ENCODE measurements at regions not wholly inside any gene's neighbourhood (a gene's known extent, or its start where the extent isn't known, plus 50 kb on each side); places are given as distances from the start of the nearest gene placed in this dataset.
"Not testable (repeated sequence)": the region's sequence is repeated elsewhere in the genome, so short reads cannot be mapped to it uniquely, and the experiment has no call there.

DNA sequence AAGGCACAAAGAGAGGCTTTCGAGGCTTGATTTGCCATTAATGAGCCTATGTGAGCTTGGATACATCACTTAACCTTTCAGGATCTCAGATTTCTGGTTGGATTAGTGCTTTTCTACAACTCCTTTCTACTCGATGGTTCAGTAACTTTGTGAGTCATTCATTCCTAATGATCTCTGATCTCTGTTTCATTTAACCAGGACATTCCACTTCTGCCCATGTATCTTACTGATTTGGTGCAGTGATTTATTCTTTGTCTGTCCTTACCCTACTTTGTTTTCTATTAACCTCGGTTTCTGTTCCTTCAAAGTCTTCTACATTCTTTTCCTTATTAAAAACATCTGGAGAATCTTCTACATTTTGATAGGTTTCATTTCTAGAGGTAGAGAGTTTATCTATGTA lies 94.6 kb upstream of the ZBTB18 start:
- H3K4me1 ChIP-seq, result no peaks in the 10 kb centered on the region
- TF ChIP-seq CTCF (IDR thresholded peaks at IDR 0.05), result no peak
- H3K9me3 ChIP-seq, result no peaks in the 10 kb centered on the region
- H3K27ac ChIP-seq, result no peak overlapping the region
- 79 to 83% methylated on average over 3 of the region's 3 CpGs for WGBS, 2 donors
- peaks cover 0 to 30% (median 6%) of the 10 kb centered on the region in 7 donors for H3K27me3 ChIP-seq
- no peaks in the 10 kb centered on the region for H3K36me3 ChIP-seq
- no peak overlapping the region for H3K4me3 ChIP-seq
- DNase-seq (no peak), ATAC-seq (no peak)
- intact Hi-C loops (cut with DNase I), result no loop called here

DNA sequence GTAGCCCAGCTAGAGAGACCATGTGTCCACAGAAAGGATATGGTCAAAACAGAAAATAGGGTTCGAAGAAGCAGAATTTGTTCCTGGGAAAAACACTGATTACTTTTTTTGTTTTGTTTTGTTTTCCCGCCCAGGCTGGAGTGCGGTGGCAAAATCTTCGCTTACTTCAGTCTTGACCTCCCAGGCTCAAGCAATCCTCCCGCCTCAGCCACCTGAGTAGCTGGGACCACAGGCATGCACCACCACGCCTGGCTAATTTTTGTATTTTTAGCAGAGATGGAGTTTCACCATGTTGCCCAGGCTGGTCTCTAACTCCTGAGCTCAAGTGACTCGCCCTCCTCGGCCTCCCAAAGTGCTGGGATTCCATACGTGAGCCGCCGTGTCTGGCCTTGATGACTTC lies 99.9 kb upstream of the ZBTB18 start:
- H3K36me3 ChIP-seq; H3K4me1 ChIP-seq; H3K27ac ChIP-seq; H3K27me3 ChIP-seq; intact Hi-C loops (cut with DNase I); H3K9me3 ChIP-seq; DNase-seq; ATAC-seq; H3K4me3 ChIP-seq: not testable (repeated sequence)
- 89 to 93% methylated on average over 11 of the region's 11 CpGs for WGBS, 2 donors

- intact Hi-C loops (cut with DNase I), result no loop called here
- Histone ChIP-seq H3K4me3 (no peak overlapping the region), H3K27me3 (peaks cover 0 to 8% (median 4%) of the 10 kb centered on the region in 7 donors), H3K27ac (no peak overlapping the region), H3K36me3 (no peaks in the 10 kb centered on the region), H3K9me3 (no peaks in the 10 kb centered on the region), H3K4me1 (peaks cover 0 to 10% (median 0%) of the 10 kb centered on the region in 9 donors)
- 72 to 77% methylated on average over 3 of the region's 3 CpGs for whole genome bisulfite sequencing, 2 donors
- no peak for DNase-seq
- TF ChIP-seq CTCF (IDR thresholded peaks at IDR 0.05), result no peak
- ATAC-seq, result no peak
Observed at GRCh38 chr1:243950166-243950565, 100.1 kb upstream of the AKT3 start.

GRCh38 chr1:243946946-243947345 lies 96.9 kb upstream of the AKT3 start:
- Histone ChIP-seq H3K4me1 (peaks cover 0 to 10% (median 0%) of the 10 kb centered on the region in 9 donors), H3K36me3 (no peaks in the 10 kb centered on the region), H3K9me3 (no peaks in the 10 kb centered on the region), H3K27ac (no peak overlapping the region), H3K27me3 (peaks cover 0 to 9% (median under 1%) of the 10 kb centered on the region in 7 donors), H3K4me3 (no peak overlapping the region)
- intact Hi-C loops (cut with DNase I), result no loop called here
- DNase-seq (no peak), ATAC-seq (peak in 3 of 8 donors; percentile 34 to 53 (median 39))
- WGBS, 2 donors, result 48 to 55% methylated on average over 8 of the region's 8 CpGs
- peak; percentile 11 to 59 (median 49) for TF ChIP-seq CTCF (IDR thresholded peaks at IDR 0.05)

- TF ChIP-seq CTCF (IDR thresholded peaks at IDR 0.05), result no peak
- Histone ChIP-seq H3K9me3 (no peaks in the 10 kb centered on the region), H3K36me3 (no peaks in the 10 kb centered on the region), H3K27ac (no peak overlapping the region), H3K4me3 (no peak overlapping the region), H3K27me3 (peaks cover 0 to 9% (median 0%) of the 10 kb centered on the region in 7 donors), H3K4me1 (peaks cover 0 to 10% (median 0%) of the 10 kb centered on the region in 9 donors)
- ATAC-seq (peak in 1 of 8 donors; percentile 21), DNase-seq (no peak)
- WGBS, 2 donors, result 30 to 35% methylated on average over 7 of the region's 7 CpGs
- intact Hi-C loops (cut with DNase I), result no loop called here
Observed at GRCh38 chr1:243946253-243946652, 96.2 kb upstream of the AKT3 start.

Measured in heart right ventricle (tissue), 16 donors.